HG02759 (cell line): ENCODE measurements at regions not wholly inside any gene's neighbourhood (a gene's known extent, or its start where the extent isn't known, plus 50 kb on each side); places are given as distances from the start of the nearest gene placed in this dataset.
"Not testable (repeated sequence)": the region's sequence is repeated elsewhere in the genome, so short reads cannot be mapped to it uniquely, and the experiment has no call there.

ENCODE experiments used
- ATAC-seq: cut with Tn5 transposase; IDR thresholded peaks from one replicate; pipeline ENCODE4 v1.9.1; 2021; ENCODE audit warnings: mild to moderate bottlenecking, moderate library complexity; ENCODE audit not compliant: unreplicated experiment

DNA sequence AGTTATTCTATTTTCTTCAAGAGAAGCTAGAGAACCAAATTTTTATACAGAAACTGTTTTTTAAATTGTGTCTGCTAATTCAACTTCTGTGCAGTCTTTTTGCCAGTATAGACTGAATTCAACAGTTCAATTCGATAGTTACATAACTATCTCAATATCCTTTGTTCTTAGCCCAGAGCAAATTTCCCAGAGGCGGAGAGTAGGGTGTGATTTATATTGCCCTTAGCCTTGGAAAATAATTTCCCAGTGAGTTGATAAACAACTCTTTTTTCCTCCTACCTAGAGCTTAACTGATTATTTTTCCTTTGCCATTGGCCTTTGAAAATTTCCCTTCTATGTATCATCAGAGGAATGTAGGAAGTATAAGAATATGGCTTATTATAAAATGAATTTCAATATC, 420.5 kb downstream of the NSUN3 start:
- no peak for ATAC-seq

DNA sequence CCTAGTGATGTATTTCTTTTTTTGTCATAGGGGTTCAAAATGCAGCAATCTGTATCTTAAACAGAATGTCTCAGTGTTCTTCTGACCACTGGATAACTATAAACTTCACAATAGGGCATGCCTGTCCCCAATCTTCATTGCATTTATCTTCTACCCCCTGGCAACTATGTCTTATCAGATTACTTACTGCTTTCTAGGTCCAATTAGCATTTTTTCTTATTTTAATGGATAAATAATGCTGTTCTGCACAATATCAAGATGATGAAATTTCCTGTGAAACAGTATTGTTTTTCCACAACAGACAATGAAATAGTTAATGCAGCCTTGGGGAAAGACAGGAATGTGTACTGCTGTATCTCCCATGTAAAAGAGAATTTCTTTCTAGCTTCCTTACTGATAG, 432.1 kb downstream of the NSUN3 start:
- no peak for ATAC-seq

DNA sequence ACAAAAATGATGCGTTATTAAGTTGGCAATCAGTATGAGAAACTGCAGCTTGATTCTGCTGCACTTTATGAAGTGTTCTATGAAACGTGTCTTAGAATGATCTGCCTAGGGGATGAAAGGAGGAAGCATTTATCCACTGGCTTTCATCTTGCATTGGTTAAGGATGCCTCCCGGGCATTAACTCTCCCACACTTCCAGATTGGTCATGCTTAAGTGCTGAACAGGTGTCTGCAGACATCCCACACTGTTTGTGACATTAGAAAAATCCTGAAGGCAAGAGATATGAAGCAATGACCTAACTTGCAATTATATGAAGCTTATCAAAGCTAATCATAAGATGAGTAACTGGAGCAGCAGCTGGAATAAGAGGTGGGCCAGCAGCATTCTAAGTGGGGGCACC, 437.3 kb downstream of the NSUN3 start:
- no peak for ATAC-seq

DNA sequence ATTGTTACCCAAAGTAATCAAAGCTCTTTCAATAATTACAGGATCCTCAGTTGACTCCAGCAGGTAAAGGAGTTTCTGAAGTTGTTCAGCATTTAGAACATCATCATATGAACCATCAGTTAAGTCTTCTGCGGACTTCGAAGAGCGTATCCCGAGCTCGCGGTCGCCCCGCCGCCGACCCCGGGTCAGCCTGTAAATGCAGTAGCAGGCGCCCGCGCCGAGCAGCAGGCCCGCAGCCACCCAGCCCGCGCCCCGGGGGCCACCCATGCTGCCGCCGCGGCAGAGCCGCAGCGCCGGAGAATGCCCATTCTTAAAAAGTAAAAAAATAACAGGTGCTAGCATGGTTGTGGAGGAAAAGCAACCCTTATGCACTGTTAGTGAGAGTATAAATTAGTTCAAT, 444.5 kb downstream of the NSUN3 start:
- ATAC-seq = not testable (repeated sequence)

DNA sequence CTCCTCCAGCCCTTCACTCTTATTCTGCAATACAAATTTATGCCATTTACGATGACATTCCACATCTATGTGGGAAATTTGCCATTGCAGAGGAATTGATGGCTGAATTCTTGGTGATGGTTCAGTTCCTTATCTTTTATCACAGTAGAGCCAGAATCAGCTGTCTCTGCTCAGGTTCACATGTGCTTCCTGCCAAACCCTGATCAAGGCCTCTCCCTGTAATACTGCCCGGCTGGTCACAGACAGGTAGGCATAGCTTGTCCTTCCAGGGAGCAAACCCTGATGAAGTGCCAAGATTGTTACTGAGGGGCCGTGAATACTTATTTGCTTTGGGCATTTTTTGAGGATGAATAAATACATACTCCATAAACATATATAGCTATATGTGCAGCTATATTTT, 450.0 kb downstream of the NSUN3 start:
- ATAC-seq = no peak

DNA sequence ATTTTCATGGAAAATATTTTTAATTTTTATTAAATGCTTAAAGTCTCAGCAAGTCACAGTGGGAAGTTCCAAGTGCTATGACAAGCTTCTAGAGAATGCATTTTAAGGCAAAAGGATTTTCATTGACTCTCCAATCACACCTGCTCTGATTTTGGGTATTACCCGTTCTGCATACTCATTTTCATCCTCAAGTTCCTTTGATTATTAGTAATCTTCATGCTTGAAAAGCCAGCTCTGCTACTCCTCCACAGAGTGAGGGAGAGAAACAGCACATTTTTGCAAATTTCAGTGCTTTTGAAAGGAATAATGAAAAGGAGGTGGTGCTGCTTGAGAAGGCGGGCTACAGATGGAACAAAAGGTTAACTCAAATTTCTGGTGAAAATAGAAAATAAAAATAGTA, 450.7 kb downstream of the NSUN3 start:
- peak; percentile 70 for ATAC-seq

DNA sequence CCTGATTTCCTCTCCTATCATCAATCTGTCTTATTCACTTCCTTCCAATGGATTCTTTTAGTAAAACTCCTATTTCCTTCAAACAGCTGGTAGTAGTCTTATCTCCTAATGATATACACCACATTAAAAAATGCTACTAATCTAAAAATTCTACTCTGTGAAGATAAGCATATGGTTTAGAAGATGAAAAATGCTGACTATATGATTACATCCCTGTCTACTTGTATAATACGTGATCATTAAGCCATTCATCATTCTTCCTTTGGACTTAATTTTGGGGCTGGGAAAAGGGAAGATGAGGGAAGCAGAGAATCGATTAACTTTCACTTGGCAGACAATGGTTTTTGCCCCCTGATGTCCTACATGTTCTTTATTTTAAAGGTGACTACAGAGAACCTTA, 453.1 kb downstream of the NSUN3 start:
- no peak for ATAC-seq

DNA sequence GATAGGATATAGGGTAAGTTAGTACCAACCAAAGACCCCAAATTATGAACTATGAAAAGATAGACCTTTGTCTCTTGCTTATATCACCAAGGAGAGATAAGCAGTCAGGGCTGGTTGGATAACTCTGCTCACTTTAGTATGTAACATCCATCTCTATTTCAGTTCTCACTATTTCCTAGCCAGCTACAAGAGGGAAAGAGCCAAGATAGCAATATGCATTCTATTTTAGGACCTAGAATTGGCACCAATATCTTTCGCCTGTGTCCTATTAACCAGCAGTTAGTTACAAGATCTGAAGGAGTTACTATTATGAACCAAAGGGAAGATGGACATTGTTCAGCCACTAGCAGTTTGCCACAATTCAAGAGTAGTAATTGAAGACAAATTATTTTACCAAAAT, 457.5 kb downstream of the NSUN3 start:
- ATAC-seq = no peak

DNA sequence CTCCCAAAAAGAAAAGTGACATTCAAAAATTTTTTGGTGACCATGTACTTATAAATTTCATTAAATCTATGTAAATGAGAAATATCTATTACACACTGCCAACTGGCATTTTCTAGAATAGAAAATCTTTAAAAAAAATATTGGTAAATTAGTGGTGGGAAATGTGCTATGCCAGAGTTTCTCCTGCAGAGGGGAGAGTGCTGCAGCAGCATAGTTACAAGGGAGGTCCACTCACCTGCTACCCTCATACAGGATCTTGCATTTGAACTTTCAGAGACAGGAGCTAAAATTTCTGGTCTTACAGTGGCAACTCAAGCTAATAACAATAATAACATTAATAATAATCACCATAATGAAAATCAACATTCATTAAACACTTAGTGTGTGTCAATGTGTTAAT, 459.6 kb downstream of the NSUN3 start:
- no peak for ATAC-seq

DNA sequence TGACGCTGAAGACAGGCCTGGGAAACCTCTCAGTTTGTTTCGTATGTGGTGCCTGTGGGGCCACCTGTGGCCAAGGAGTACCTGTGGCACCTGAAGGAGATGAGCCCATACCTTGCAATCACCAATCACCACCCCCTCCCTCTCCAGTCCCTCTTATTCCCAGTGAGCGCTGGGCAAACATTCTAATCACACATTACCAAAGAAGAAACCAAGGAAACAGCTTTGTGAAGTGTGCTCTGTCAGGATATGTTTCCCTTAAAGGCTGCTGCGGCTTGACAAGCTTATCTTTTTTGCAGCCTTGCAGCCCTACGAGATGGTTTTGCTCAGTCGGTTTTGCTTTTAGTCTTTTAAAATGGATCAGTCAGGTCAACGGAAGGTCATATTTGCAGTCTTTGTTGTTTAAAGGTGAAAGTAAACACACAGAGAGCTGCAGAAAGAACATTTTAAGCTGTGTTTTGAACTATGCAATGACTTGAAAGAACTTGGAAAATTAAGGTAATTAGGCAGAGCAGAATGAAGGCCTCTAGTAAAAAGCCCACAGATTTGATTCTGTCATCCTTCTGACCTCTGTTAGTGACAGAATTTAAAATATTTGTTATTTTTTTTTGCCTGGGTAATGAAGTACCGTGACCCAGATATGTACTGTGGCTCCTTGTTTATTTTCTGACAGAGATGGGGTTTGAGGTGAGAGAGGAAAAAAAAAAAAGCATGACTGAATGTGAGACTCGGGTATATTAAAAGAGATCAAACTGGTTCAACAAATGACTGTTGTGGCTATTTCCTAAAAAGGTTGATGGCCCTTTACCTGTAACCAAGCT, 461.4 kb downstream of the NSUN3 start:
- ATAC-seq = no peak

DNA sequence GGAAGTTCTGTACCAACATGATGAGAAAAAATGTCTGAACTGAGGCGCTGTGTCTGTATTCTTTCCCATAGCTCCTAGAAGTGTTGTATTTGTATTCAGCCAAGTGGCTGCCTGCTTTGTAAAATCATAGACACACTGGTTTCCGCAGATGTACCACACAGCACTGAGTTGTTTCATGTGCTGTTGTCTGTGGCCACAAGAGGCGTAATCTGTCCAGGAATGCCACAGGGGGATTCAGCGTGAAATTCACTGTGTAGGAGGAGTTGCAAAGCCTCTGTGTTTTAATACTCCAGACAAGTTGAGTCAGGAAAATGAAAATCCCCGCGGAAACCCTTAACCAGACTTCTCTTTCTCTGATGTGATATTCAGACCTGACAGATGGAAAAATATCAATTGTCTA, 462.2 kb downstream of the NSUN3 start:
- no peak for ATAC-seq

DNA sequence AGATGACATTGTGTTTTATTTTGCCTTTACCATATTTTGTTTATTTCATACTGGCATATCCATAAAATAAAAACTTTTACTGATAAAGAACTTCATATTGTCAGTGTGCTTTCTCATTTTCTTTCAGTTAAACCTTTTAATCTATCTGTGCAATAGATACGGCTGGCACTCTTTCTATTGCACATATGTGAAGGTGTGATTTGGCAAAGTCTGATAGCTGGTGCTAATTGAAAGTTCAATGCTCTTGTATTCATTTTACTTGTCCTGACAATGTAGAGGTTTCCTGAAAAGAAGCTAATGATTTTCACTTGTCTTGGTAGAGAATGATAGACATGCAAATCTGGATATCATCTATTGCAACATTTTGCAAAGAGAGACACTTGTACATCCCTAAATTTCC, 467.0 kb downstream of the NSUN3 start:
- no peak for ATAC-seq

DNA sequence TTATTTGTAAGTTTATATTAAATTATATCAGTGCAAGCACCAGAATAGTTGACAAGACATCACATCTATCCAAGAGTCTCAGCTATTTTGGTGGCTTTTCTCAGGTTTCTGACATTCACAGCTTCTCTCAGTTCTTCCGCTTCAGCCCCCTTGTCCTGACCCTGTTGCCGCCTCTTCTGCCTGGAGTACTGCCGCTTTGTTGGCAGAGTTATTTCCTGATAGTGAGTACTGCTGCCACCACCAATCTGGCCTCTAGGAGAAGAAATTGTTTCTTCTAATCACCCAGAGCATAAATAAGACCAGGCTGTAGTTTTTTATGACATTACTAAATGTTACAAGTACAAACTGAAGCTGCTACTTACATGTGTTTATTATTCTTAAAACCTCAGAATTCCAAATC, 470.1 kb downstream of the NSUN3 start:
- no peak for ATAC-seq

DNA sequence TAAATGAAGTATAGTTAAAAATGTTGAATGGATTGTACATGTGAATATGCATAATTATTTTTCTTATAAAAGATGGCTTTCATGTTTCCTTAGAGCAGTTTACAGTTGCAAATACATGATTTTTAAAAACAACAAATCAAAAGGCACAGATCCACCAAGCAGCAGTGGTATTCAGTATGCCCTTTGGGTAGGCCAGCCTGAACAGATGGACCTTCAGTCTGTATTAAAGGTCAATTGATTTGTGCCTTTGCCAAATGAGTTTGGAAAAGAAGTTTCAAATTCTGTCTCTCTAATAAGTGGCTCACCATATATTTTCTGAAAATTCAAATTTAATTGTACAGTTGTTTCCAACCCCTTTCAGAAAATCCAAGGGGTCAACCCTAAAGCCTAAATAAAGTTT, 477.1 kb downstream of the NSUN3 start:
- no peak for ATAC-seq

DNA sequence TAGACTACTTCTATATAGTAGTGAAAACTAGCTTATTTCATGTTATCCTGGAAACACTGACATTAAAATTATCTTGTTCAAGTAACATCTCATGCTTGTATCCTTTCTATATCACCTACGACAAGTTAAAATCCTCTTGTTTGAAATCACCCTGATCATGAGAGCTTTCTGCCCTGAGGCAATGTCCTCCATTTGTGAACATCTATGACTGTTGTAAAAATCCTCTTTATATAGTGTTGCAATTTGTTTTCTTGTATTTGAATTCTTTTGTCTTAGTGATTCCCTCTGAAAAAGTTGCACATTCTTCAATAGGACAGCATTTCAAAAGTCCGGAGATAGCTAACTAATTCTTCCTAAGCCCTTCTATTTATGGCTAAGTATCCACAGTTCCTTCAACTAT, 480.3 kb downstream of the NSUN3 start:
- ATAC-seq = no peak

DNA sequence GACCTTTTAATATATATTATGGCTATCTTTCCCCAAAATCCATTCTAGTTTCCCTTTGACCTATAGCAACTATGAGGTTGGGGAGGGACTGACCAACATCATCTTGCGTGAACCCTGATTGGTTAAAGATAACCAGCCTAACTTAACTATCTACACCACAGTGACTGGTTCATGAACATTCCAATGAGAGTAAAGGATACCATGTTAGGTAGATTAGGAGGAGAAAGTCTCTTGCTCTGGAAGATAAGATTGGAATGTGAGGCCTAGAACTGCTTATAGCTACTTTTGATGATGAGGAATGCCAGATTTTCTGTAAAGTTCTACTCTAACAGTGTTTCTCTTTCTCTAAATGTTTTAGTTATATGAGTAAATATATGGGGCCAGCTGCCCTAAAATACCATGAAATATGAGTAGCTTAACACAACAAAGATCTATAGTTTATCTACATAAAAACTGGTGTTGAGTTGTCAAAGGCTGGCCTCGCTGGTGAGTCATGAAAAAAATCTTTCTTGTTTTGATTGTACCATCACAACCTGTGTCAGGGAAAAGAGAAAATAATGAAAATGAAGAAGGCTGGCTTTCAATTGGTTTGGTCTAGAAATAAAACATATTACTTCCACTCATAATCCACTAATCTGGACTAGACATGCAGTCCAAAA, 481.4 kb downstream of the NSUN3 start:
- ATAC-seq = no peak

DNA sequence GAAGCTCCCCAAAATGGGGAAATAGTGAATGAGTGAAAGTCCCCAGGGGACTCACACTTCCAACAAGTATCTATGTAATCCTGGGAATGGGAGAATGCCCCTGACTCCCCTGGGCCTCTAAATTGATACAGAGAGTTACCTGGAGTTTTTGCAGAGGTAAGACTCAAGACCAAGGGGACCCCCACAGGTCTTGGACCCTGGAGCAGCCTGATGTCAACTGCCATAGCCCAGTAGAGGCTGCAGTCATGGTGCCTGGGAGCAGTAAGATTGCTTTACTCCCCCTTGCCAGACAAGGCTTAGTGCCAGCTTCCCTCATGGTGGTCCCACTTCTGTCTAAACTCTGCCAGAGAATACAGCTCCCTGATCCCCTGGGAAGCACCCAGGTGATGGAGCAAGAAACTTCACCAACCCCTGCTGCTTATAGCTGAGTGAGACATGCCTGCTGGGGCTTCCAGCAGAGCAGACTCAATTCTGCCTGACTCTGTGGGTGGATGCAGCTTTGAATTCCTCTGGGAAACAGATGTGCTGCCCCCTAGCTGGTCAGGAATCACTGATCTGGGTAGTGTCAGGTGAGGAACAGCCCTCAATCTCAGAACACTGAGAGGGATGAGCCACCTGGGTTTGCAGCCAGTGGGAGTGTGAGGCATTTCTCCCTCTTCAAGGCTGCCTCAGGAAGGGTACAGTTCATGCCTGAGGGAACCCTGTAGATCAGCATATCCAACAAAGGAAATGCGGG, 485.9 kb downstream of the NSUN3 start:
- ATAC-seq = no peak

DNA sequence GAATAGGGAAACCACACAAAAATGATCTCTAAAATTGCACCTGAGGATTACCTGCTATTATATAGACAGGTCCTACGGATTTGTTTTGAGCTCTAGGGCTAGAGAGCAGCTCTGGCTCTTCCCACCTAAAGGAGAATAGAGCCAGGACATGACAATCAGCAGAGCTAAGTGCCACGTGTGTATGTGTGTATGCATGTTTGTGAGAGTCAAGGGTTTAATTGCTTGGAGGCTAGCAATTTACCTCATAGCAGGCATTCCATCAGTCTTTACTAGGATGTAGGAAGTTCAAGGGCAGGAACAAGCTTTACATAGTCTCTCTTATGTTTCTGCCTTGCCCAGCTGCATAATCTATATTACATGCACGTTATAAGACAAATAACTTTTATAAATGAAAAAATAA, 498.2 kb downstream of the NSUN3 start:
- ATAC-seq = no peak

DNA sequence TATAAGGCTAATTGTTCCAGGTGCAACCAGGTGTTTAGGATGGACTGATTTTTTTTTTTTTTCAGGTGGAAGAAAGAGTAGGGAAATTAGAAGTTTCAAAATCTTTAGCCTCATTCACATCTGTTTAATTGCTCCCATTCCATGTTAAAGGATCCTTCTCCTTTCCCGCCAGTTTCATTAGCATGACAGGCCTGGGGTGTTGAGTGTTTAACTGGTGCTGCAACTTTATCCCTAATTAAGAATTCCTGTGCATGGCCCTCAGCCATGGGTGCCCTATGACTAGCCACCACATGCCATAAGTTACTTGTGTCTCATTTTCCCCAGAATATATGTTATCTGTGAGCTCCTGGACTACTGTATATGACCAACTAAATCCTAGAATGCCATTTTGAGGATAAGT, 501.4 kb downstream of the NSUN3 start:
- ATAC-seq = no peak

DNA sequence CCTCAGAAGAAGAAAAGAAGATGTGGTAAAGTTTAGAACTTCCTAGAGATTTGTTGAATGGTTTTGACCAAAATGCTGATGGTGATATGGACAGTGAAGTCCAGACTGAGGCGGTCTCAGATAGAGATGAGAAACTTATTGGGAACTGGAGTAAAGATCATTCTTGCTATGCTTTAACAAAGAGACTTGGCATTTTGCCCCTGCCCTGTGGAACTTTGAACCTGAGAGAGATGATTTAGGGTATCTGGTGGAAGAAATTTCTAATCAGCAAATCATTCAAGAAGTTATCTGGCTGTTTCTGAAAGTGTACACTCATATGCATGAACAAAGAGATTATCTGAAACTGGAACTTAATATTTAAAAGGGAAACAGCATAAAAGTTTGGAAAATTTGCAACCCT, 505.2 kb downstream of the NSUN3 start:
- ATAC-seq = no peak

DNA sequence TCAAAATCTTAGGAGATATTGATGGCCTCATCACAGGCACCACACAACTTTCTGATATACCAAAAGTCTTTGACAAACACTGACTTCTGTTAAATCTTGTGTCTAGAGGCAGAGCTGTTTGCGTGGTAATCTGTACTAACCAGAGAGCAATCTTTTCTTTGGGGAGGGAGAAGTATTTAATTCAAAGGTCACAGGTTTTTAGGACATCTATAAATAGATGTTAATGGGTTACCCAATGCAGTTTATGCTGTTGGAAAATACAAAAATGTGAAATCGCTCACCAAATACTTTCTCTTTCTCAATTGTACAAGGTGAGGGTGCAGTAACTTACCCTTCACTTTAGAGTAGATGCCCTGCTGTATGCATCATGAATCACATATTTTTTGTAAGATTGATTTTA, 510.5 kb downstream of the NSUN3 start:
- no peak for ATAC-seq

DNA sequence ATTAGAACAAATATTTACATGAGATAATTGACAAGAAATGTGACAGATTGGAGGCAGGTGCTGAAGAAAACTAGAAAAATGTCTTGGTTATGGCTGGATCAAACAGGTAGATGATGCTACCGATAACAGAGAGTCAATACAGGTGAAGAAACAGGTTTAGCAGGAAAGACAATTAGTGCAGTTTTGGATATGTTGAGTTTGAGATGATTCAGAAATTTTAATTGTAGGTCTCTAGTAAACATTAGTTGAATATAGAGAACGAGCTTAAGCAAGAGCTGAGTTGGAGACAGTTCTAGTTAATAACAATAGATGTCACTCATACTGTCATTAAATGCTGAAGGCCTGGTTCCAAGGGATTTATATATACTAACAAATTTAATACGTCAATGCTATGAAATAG, 524.4 kb downstream of the NSUN3 start:
- no peak for ATAC-seq
